AG09309 (cell line): ENCODE measurements at regions not wholly inside any gene's neighbourhood (a gene's known extent, or its start where the extent isn't known, plus 50 kb on each side); places are given as distances from the start of the nearest gene placed in this dataset.
"Not testable (repeated sequence)": the region's sequence is repeated elsewhere in the genome, so short reads cannot be mapped to it uniquely, and the experiment has no call there.

Experiments
- DNase-seq: peaks from one replicate; pipeline ENCODE4 v3.0.0-alpha.2; 2010; ENCODE audit warnings: low read depth
- H3K4me3 ChIP-seq: 2 replicates; pipeline ENCODE4 v1.5.1; 2011; ENCODE audit warnings: mild to moderate bottlenecking, low read depth, low read length, moderate library complexity; ENCODE audit not compliant: control insufficient read depth
- CTCF ChIP-seq: IDR thresholded peaks from 2 replicates; pipeline ENCODE4 v1.5.1; 2011; ENCODE audit warnings: mild to moderate bottlenecking, low read depth, low read length, inconsistent platforms; ENCODE audit not compliant: insufficient read depth, control insufficient read depth; ENCODE audit errors: missing control alignments

- no peak for DNase-seq
- H3K4me3 ChIP-seq: no peak overlapping the region
- TF ChIP-seq CTCF: no peak
Measured at GRCh38 chr21:15295875-15296274, 231.1 kb upstream of the NRIP1 start.

- no peak for DNase-seq
- TF ChIP-seq CTCF: no peak
- H3K4me3 ChIP-seq: no peak overlapping the region
Measured at GRCh38 chr21:15297824-15298223, 233.0 kb upstream of the NRIP1 start.

- no peak overlapping the region for H3K4me3 ChIP-seq
- no peak for DNase-seq
- TF ChIP-seq CTCF: no peak
Measured at GRCh38 chr21:15298306-15298705, 233.5 kb upstream of the NRIP1 start.

GRCh38 chr21:15298755-15299154 is 234.0 kb upstream of the NRIP1 start:
- DNase-seq, H3K4me3 ChIP-seq: not testable (repeated sequence)

- DNase-seq: no peak
- TF ChIP-seq CTCF: no peak
- H3K4me3 ChIP-seq: no peak overlapping the region
Measured at GRCh38 chr21:15300131-15300530, 235.3 kb upstream of the NRIP1 start.

- DNase-seq: no peak
- no peak overlapping the region for H3K4me3 ChIP-seq
- TF ChIP-seq CTCF: no peak
Measured at GRCh38 chr21:15301014-15301413, 236.2 kb upstream of the NRIP1 start.

GRCh38 chr21:15301736-15302135 is 236.9 kb upstream of the NRIP1 start:
- no peak for TF ChIP-seq CTCF

DNA sequence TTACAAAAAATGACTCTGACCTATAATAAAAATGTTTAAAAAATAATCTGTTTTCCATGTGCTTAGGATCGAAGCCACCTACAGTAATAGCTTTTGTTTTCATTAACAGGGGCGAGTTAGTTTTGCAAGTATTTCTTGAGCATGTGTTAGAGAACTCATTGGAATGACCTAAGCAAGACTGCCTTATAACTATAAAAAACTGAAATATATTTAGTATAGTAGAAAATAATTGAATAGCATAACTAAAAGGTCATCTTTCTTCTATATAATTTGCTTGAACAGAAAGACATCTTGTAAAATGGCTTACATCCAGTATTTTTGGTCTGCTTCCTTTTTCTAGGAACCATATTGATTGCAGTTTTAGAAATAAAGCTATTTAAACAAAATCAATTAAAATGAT is 241.5 kb upstream of the NRIP1 start:
- no peak for TF ChIP-seq CTCF
- DNase-seq: no peak
- H3K4me3 ChIP-seq: no peak overlapping the region

More at GRCh38 chr21:15301736-15302135, 236.9 kb upstream of the NRIP1 start:
- no peak overlapping the region for H3K4me3 ChIP-seq
- no peak for DNase-seq
